SK-N-MC (cell line): ENCODE measurements at regions not wholly inside any gene's neighbourhood (a gene's known extent, or its start where the extent isn't known, plus 50 kb on each side); places are given as distances from the start of the nearest gene placed in this dataset.

Experiments
- EZH2 ChIP-seq: fragments of 200-600 bp; sonication (generic); IDR thresholded peaks from one replicate; pipeline ENCODE4 v1.6.1; 2017; ENCODE audit warnings: antibody characterized with exemption
- FOXP2 ChIP-seq: optimal IDR thresholded peaks from 2 replicates; pipeline ENCODE3; 2011; ENCODE audit warnings: mild to moderate bottlenecking, moderate library complexity; ENCODE audit not compliant: insufficient read depth; ENCODE audit errors: extremely low read length, control extremely low read depth
- POLR2AphosphoS5 ChIP-seq: IDR thresholded peaks from 2 replicates; pipeline ENCODE4 v1.6.1; 2012; ENCODE audit warnings: mild to moderate bottlenecking, low read depth, low read length, borderline replicate concordance

DNA sequence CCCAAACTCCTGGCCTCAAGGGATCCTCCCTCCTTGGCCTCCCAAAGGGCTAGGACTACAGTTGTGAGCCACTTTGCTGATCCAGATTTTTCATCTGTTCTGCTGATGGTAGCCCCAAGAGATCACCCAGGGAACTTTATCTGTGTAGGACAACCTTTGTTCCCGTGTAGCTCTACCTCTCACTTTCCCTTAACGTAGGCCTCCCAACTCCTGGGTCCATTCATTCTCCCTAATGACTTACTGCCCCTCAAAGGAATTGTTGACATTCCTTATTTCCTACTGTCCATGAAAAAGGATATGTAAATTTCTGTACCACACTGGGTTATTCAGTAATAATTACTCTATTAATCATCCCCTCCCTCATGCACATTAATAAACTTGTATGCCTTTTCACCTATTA, 51.0 kb upstream of the PHF24 start:
- TF ChIP-seq POLR2AphosphoS5: no peak
- TF ChIP-seq EZH2: no peak
- no peak for TF ChIP-seq FOXP2
